ENCODE measurements at regions not wholly inside any gene's neighbourhood (a gene's known extent, or its start where the extent isn't known, plus 50 kb on each side); places are given as distances from the start of the nearest gene placed in this dataset.

GRCh38 chr3:102699819-102700140 is 265.0 kb downstream of the ZPLD1 start:
- DNase-seq, result no peak
- no peaks in the 10 kb centered on the region for H3K9me3 ChIP-seq
- no peaks in the 10 kb centered on the region for H3K27me3 ChIP-seq
- H3K27ac ChIP-seq, result no peak overlapping the region
- 85 to 86% methylated on average over 1 of the region's 1 CpG for whole genome bisulfite sequencing, 2 donors
- H3K4me1 ChIP-seq, result no peaks in the 10 kb centered on the region
- intact Hi-C loops (cut with DNase I), result no loop called here
- no peaks in the 10 kb centered on the region for H3K36me3 ChIP-seq
- no peak for TF ChIP-seq POLR2A (IDR thresholded peaks at IDR 0.05)
- no peak for TF ChIP-seq CTCF (IDR thresholded peaks at IDR 0.05)
- H3K4me3 ChIP-seq (replicated peaks in 1 of 3), result no peak overlapping the region

DNA sequence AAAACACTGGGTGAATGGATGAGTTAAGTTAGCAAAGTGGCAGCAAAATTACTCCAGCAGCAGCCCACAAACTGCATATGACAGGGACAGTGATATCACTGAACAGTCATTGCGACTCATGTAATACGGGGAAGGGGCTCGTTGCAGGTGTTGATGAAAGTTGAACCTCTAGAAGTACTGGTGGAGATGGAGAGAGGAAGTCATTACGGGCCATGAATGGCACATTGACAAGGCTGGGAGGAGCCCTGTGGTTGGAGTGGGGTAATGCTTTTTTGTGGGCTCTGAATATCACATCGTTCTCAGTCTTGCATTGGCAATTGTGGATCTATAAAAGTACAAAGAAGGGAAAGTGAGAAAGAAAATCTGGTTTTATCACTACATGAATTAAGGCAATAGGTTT is 278.1 kb downstream of the ZPLD1 start:
- DNase-seq, result no peak
- Histone ChIP-seq H3K27ac (no peak overlapping the region), H3K4me3 (replicated peaks in 1 of 3) (no peak overlapping the region), H3K27me3 (no peaks in the 10 kb centered on the region), H3K4me1 (no peaks in the 10 kb centered on the region), H3K36me3 (no peaks in the 10 kb centered on the region), H3K9me3 (no peaks in the 10 kb centered on the region)
- intact Hi-C loops (cut with DNase I), result no loop called here
- no peak for TF ChIP-seq CTCF (IDR thresholded peaks at IDR 0.05)
- no peak for TF ChIP-seq POLR2A (IDR thresholded peaks at IDR 0.05)
- 85 to 88% methylated on average over 5 of the region's 5 CpGs for WGBS, 2 donors

GRCh38 chr3:102714567-102714966 is 279.8 kb downstream of the ZPLD1 start:
- Histone ChIP-seq H3K4me1 (no peaks in the 10 kb centered on the region), H3K36me3 (no peaks in the 10 kb centered on the region), H3K4me3 (replicated peaks in 1 of 3) (no peak overlapping the region), H3K27me3 (no peaks in the 10 kb centered on the region), H3K27ac (no peak overlapping the region), H3K9me3 (no peaks in the 10 kb centered on the region)
- 77 to 81% methylated on average over 3 of the region's 3 CpGs for WGBS, 2 donors
- intact Hi-C loops (cut with DNase I), result no loop called here
- no peak for DNase-seq
- TF ChIP-seq POLR2A (IDR thresholded peaks at IDR 0.05) (no peak), CTCF (IDR thresholded peaks at IDR 0.05) (no peak)

- no peak for DNase-seq
- no peaks in the 10 kb centered on the region for H3K9me3 ChIP-seq
- intact Hi-C loops (cut with DNase I), result no loop called here
- no peak overlapping the region for H3K4me3 ChIP-seq (replicated peaks in 1 of 3)
- 85% methylated on average over 2 of the region's 2 CpGs for WGBS, 2 donors
- no peaks in the 10 kb centered on the region for H3K4me1 ChIP-seq
- TF ChIP-seq POLR2A (IDR thresholded peaks at IDR 0.05), result no peak
- TF ChIP-seq CTCF (IDR thresholded peaks at IDR 0.05), result no peak
- H3K27me3 ChIP-seq, result no peaks in the 10 kb centered on the region
- no peak overlapping the region for H3K27ac ChIP-seq
- H3K36me3 ChIP-seq, result no peaks in the 10 kb centered on the region
Observed at GRCh38 chr3:102715030-102715697, 280.3 kb downstream of the ZPLD1 start.

DNA sequence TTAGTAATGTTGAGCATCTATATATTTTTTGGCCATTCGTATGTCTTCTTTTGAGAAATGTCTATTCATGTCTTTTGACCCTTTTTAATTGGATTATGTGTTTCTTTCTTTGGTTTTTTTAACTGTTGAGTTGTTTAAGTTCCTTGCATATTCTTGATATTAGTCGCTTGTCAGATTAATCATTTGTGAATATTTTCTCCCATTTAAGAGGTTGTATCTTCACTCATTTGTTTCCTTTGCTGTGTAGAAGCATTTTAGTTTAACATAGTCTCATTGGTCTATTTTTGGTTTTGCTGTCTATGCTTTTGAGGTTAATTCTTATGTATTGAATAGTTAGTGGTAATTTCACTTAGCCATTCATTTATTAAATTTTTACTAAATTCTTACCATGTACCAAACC is 283.8 kb downstream of the ZPLD1 start:
- Histone ChIP-seq H3K27ac (no peak overlapping the region), H3K36me3 (no peaks in the 10 kb centered on the region), H3K4me1 (no peaks in the 10 kb centered on the region), H3K27me3 (no peaks in the 10 kb centered on the region), H3K4me3 (replicated peaks in 1 of 3) (no peak overlapping the region), H3K9me3 (no peaks in the 10 kb centered on the region)
- TF ChIP-seq CTCF (IDR thresholded peaks at IDR 0.05) (no peak), POLR2A (IDR thresholded peaks at IDR 0.05) (no peak)
- no peak for DNase-seq
- intact Hi-C loops (cut with DNase I), result no loop called here
- WGBS, 2 donors, result 73 to 86% methylated on average over 2 of the region's 2 CpGs
